WI38 (cell line): ENCODE measurements at regions not wholly inside any gene's neighbourhood (a gene's known extent, or its start where the extent isn't known, plus 50 kb on each side); places are given as distances from the start of the nearest gene placed in this dataset.

Experiments
- H3K4me3 ChIP-seq: 2 replicates; pipeline ENCODE4 v1.5.1; 2011; ENCODE audit warnings: low read depth, mild to moderate bottlenecking, control low read depth, low read length
- TF ChIP-seq, protein P1 (sequence below): IDR thresholded peaks from 2 replicates; pipeline ENCODE4 v1.5.1; 2012; ENCODE audit warnings: low read depth, mild to moderate bottlenecking, control low read depth, low read length

DNA sequence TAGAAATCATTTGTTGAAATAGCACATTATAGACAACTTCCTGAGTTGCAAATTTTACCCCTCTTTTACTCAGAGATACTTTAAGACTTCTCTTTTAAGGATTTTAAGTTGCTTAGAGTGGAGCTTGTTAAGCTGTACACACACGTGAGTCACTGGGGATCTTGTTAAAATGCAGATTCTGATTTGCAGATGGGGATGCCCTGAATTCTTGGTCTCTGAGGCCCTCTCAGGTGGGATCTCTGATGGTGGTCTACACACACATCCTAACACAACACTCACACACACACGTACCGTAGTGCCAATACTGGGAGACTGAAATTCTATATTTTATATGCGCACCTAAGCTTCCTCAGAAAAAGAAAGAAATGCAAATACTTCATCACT is 788.3 kb downstream of the UQCRFS1 start:
- TF ChIP-seq, protein P1, sequence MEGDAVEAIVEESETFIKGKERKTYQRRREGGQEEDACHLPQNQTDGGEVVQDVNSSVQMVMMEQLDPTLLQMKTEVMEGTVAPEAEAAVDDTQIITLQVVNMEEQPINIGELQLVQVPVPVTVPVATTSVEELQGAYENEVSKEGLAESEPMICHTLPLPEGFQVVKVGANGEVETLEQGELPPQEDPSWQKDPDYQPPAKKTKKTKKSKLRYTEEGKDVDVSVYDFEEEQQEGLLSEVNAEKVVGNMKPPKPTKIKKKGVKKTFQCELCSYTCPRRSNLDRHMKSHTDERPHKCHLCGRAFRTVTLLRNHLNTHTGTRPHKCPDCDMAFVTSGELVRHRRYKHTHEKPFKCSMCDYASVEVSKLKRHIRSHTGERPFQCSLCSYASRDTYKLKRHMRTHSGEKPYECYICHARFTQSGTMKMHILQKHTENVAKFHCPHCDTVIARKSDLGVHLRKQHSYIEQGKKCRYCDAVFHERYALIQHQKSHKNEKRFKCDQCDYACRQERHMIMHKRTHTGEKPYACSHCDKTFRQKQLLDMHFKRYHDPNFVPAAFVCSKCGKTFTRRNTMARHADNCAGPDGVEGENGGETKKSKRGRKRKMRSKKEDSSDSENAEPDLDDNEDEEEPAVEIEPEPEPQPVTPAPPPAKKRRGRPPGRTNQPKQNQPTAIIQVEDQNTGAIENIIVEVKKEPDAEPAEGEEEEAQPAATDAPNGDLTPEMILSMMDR: no peak
- no peak overlapping the region for H3K4me3 ChIP-seq

DNA sequence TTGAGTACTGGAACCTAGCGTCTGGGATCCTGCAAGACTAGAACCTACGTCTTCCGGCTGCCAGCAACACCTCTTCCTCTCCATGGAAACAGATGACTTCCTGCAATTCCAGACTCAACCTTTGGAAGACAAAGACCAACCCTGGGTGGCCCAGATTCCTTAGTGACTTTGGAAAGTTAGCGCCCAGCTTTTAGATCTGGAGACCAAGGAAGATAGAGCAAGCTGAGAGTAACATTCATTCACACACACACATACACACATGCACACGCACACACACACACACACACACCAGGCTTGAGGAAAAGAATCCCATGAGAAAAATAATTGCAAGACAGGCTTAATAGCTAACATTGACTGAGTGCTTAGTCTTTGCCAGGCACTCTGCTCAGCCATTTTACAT is 788.9 kb downstream of the UQCRFS1 start:
- no peak overlapping the region for H3K4me3 ChIP-seq
- TF ChIP-seq, protein P1: no peak

DNA sequence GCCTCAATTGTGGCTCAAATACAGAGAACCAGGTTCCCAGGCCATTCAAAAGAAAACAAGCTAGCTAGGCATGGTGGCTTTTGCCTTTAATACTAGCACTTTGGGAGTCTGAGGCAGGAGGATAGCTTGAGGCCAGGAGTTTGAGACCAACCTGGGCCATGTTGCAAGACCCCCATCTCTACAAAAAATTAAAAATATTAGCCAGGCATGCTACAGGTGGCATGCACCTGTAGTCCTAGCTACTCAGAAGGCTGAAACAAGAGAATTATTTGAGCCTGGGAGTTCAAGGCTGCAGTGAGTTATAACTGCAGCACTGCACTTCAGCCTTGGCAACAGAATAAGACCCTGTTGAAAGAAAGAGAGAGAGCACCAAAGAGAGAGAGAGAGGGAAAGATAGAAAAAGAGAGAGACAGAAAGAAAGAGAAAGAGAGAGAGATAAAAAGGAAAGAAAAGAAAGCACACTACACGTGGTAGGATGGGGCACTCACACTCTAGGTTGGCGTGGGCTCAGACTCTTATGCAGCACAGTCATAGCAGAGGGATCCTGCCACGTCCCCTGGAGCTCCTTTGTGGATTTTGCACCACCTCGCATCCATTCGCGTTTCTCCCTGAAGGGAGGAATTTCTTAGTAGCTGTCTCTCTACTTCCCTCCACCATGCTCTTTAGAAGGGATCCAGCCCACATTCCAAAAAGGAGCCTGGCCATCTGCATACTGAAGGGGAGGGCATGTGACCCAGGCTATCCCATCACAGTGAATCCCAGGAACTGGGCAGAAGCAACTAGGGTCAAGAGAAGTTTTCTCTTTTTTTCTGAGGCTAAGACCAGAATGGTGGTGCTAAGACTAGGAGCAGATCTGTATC is 789.9 kb downstream of the UQCRFS1 start:
- TF ChIP-seq, protein P1: no peak
- no peak overlapping the region for H3K4me3 ChIP-seq

GRCh38 chr19:28422046-28422445 is 790.9 kb downstream of the UQCRFS1 start:
- TF ChIP-seq, protein P1: no peak
- H3K4me3 ChIP-seq: no peak overlapping the region

GRCh38 chr19:28420811-28421550 is 792.0 kb downstream of the UQCRFS1 start:
- H3K4me3 ChIP-seq: no peak overlapping the region
- TF ChIP-seq, protein P1: no peak

DNA sequence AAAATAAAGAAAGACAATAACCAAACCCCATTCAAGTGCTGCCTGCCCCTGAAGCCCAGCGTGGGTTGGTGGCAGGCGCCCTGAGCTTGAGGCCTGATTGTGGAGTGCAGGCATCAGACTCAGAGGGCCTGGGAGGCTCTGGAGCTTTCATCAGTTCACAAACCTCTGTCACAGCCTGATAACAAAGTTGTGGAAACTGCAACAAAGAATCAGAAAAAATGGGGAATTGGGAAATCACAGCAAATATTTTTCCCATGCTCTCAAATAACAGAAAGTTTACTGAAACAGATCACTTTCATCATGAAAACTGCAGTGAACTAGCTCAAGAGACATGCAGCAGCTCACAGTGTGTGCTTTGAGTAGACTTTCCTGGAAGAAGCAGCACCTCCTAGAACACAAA is 793.6 kb downstream of the UQCRFS1 start:
- H3K4me3 ChIP-seq: no peak overlapping the region
- TF ChIP-seq, protein P1: no peak

GRCh38 chr19:28417361-28417760 is 795.6 kb downstream of the UQCRFS1 start:
- TF ChIP-seq, protein P1: no peak
- no peak overlapping the region for H3K4me3 ChIP-seq
